KMS-11 (cell line): ENCODE measurements at regions not wholly inside any gene's neighbourhood (a gene's known extent, or its start where the extent isn't known, plus 50 kb on each side); places are given as distances from the start of the nearest gene placed in this dataset.

Source experiments
- H2AFZ ChIP-seq: fragments of 200-600 bp; sonication (generic); 2 replicates; pipeline ENCODE4 v1.6.1; 2016; ENCODE audit warnings: antibody characterized with exemption, mixed run types, low read depth
- H3K27ac ChIP-seq: fragments of 200-600 bp; sonication (generic); 2 replicates; pipeline ENCODE4 v1.6.1; 2016; ENCODE audit warnings: mild to moderate bottlenecking, mixed run types
- H3K27me3 ChIP-seq: fragments of 200-600 bp; sonication (generic); 2 replicates; pipeline ENCODE4 v1.6.1; 2017; ENCODE audit warnings: mild to moderate bottlenecking, low read depth, mixed run types, moderate library complexity; ENCODE audit not compliant: insufficient read depth
- H3K36me3 ChIP-seq: fragments of 200-600 bp; sonication (generic); 2 replicates; pipeline ENCODE4 v1.6.1; 2017; ENCODE audit warnings: mild to moderate bottlenecking, mixed run types; ENCODE audit not compliant: insufficient read depth
- H3K4me1 ChIP-seq: fragments of 200-600 bp; sonication (generic); 2 replicates; pipeline ENCODE4 v1.6.1; 2016; ENCODE audit warnings: mild to moderate bottlenecking, low read depth, mixed run types; ENCODE audit not compliant: poor library complexity, severe bottlenecking
- H3K4me2 ChIP-seq: fragments of 200-600 bp; sonication (generic); 2 replicates; pipeline ENCODE4 v1.7.0; 2016; ENCODE audit warnings: mild to moderate bottlenecking, mixed run types
- H3K4me3 ChIP-seq: fragments of 200-600 bp; sonication (generic); IDR thresholded peaks from 2 replicates; pipeline ENCODE4 v1.6.1; 2017; ENCODE audit warnings: low read depth, low read length, mixed read lengths; ENCODE audit not compliant: insufficient read depth
- H3K79me2 ChIP-seq: fragments of 200-600 bp; sonication (generic); 2 replicates; pipeline ENCODE4 v1.6.1; 2016; ENCODE audit warnings: low read depth, mixed run types; ENCODE audit not compliant: insufficient read depth
- H3K9ac ChIP-seq: fragments of 200-600 bp; sonication (generic); 2 replicates; pipeline ENCODE4 v1.6.1; 2016; ENCODE audit warnings: mild to moderate bottlenecking, mixed run types
- H4K20me1 ChIP-seq: fragments of 200-600 bp; sonication (generic); 2 replicates; pipeline ENCODE4 v1.6.1; 2016; ENCODE audit warnings: mild to moderate bottlenecking, mixed run types; ENCODE audit not compliant: insufficient read depth
- TF ChIP-seq, protein P1 (sequence below): fragments of 200-600 bp; sonication (generic); conservative IDR thresholded peaks from 2 replicates; pipeline ENCODE4 v1.6.1; 2017; ENCODE audit warnings: low read depth, mild to moderate bottlenecking, antibody characterized with exemption, low read length, moderate library complexity, mixed read lengths

DNA sequence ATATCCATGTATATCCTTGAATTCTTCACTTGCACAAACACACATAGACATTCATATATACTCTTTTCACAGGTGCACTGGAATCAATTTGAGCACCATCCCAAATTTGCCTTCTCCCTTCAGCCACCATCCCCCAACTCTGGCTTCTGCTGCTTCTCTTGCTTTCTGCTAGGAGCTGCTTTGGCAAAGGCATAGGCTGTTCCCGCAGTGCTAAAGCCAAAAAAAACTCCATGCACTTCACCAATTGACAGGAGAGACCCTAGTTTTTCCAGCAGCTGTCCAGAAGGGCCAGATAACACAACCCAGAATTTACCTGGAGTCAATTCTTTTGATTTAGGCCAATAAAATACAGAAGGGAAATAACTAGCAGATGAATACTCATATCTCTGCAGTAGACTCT is 251.3 kb downstream of the NR2F1-AS1 start:
- Histone ChIP-seq H4K20me1 (no peaks in the 10 kb centered on the region), H3K4me3 (no peak overlapping the region), H3K27me3 (no peaks in the 10 kb centered on the region), H3K4me2 (no peak overlapping the region), H3K79me2 (no peaks in the 10 kb centered on the region), H3K27ac (no peak overlapping the region), H3K36me3 (no peaks in the 10 kb centered on the region), H3K4me1 (no peaks in the 10 kb centered on the region), H2AFZ (no peak overlapping the region), H3K9ac (no peak overlapping the region)
- TF ChIP-seq, protein P1, sequence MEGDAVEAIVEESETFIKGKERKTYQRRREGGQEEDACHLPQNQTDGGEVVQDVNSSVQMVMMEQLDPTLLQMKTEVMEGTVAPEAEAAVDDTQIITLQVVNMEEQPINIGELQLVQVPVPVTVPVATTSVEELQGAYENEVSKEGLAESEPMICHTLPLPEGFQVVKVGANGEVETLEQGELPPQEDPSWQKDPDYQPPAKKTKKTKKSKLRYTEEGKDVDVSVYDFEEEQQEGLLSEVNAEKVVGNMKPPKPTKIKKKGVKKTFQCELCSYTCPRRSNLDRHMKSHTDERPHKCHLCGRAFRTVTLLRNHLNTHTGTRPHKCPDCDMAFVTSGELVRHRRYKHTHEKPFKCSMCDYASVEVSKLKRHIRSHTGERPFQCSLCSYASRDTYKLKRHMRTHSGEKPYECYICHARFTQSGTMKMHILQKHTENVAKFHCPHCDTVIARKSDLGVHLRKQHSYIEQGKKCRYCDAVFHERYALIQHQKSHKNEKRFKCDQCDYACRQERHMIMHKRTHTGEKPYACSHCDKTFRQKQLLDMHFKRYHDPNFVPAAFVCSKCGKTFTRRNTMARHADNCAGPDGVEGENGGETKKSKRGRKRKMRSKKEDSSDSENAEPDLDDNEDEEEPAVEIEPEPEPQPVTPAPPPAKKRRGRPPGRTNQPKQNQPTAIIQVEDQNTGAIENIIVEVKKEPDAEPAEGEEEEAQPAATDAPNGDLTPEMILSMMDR: no peak

DNA sequence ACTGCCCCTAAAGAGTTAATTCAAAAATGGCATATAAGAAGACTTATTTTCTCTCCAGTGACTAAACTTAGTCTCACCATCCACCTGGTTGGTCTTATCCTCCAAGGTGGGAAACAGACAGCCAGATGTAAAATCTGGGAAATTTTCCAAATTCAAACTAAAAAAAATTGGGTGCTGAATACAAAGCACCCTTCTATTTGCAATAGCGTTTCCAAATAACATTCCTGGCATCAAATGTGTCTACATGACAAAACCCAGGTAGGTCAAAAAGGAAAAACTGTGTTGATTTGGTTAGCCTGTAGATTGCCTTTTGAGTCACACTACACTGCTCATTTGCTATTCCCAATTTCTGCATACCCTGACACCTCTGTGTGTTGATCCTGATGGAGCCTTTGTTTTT is 252.2 kb downstream of the NR2F1-AS1 start:
- no peaks in the 10 kb centered on the region for H4K20me1 ChIP-seq
- no peaks in the 10 kb centered on the region for H3K79me2 ChIP-seq
- no peak overlapping the region for H3K4me2 ChIP-seq
- no peaks in the 10 kb centered on the region for H3K4me1 ChIP-seq
- no peak overlapping the region for H3K4me3 ChIP-seq
- TF ChIP-seq, protein P1: no peak
- H3K27me3 ChIP-seq: no peaks in the 10 kb centered on the region
- no peak overlapping the region for H3K9ac ChIP-seq
- no peaks in the 10 kb centered on the region for H3K36me3 ChIP-seq
- H2AFZ ChIP-seq: no peak overlapping the region
- H3K27ac ChIP-seq: no peak overlapping the region

DNA sequence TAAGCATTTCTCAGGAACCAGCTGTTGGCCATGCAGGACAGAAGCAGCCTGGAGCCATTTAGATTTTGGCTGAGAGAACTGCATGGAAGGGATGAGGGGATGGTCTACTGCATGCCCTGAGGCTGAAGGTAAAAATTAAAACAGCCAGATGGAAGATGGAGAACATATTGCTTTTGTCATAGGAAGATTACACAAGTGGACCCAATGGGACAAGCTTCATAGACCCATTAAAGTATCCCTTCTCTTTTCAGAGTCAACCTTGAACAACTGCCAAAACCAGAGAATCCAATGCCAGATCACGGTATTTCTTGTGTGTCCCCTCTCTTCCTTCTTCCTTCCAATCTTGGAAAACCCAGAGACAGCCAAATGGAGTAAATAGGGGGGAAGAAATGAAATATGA is 253.4 kb downstream of the NR2F1-AS1 start:
- TF ChIP-seq, protein P1: no peak
- Histone ChIP-seq H2AFZ (no peak overlapping the region), H3K36me3 (no peaks in the 10 kb centered on the region), H3K79me2 (no peaks in the 10 kb centered on the region), H3K4me1 (no peaks in the 10 kb centered on the region), H3K27me3 (no peaks in the 10 kb centered on the region), H3K27ac (no peak overlapping the region), H3K9ac (no peak overlapping the region), H3K4me3 (no peak overlapping the region), H3K4me2 (no peak overlapping the region), H4K20me1 (no peaks in the 10 kb centered on the region)

DNA sequence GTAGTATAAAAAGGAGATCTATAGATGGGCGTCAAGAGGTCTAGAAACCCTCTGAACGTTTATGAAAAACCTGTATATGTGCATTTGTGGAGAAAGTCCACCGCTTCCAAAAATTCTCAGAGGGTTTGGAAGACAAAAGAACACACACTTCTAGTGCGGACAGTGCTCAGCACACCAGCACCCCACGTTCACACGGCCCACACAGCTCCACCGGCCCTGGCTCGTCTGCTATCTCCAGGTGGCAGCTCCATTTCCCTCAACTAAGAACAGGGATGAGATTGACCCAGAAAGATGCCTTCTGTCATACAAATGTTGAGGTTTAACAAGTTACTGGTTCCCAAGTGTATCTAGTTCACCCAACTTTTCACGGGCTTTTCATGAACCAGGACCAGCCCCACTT is 255.1 kb downstream of the NR2F1-AS1 start:
- H3K4me3 ChIP-seq: no peak overlapping the region
- H3K4me1 ChIP-seq: no peaks in the 10 kb centered on the region
- no peak overlapping the region for H2AFZ ChIP-seq
- no peaks in the 10 kb centered on the region for H4K20me1 ChIP-seq
- H3K27ac ChIP-seq: no peak overlapping the region
- H3K9ac ChIP-seq: no peak overlapping the region
- TF ChIP-seq, protein P1: no peak
- no peaks in the 10 kb centered on the region for H3K79me2 ChIP-seq
- no peaks in the 10 kb centered on the region for H3K36me3 ChIP-seq
- no peak overlapping the region for H3K4me2 ChIP-seq
- no peaks in the 10 kb centered on the region for H3K27me3 ChIP-seq
